HG03280 (cell line): ENCODE measurements at regions not wholly inside any gene's neighbourhood (a gene's known extent, or its start where the extent isn't known, plus 50 kb on each side); places are given as distances from the start of the nearest gene placed in this dataset.
"Not testable (repeated sequence)": the region's sequence is repeated elsewhere in the genome, so short reads cannot be mapped to it uniquely, and the experiment has no call there.

Experiments
- ATAC-seq: cut with Tn5 transposase; IDR thresholded peaks from one replicate; pipeline ENCODE4 v1.9.1; 2021; ENCODE audit warnings: mild to moderate bottlenecking, moderate library complexity; ENCODE audit not compliant: unreplicated experiment

- no peak for ATAC-seq
Observed at GRCh38 chr7:25686493-25686892, 458.2 kb upstream of the NPVF start.

- ATAC-seq = no peak
Observed at GRCh38 chr7:25694211-25694610, 457.8 kb upstream of the NFE2L3 start.

GRCh38 chr7:25694699-25695098, 457.3 kb upstream of the NFE2L3 start:
- ATAC-seq = no peak

- ATAC-seq = no peak
Observed at GRCh38 chr7:25696571-25696970, 455.4 kb upstream of the NFE2L3 start.

- no peak for ATAC-seq
Observed at GRCh38 chr7:25698451-25699113, 453.4 kb upstream of the NFE2L3 start.

GRCh38 chr7:25700141-25700540, 451.9 kb upstream of the NFE2L3 start:
- not testable (repeated sequence) for ATAC-seq

- no peak for ATAC-seq
Observed at GRCh38 chr7:25704413-25704812, 447.6 kb upstream of the NFE2L3 start.

GRCh38 chr7:25706764-25707163, 445.2 kb upstream of the NFE2L3 start:
- no peak for ATAC-seq

- ATAC-seq = no peak
Observed at GRCh38 chr7:25707768-25708620, 444.0 kb upstream of the NFE2L3 start.

- ATAC-seq = no peak
Observed at GRCh38 chr7:25710959-25711358, 441.0 kb upstream of the NFE2L3 start.

- ATAC-seq = no peak
Observed at GRCh38 chr7:25711940-25712339, 440.1 kb upstream of the NFE2L3 start.

- ATAC-seq = no peak
Observed at GRCh38 chr7:25712500-25712899, 439.5 kb upstream of the NFE2L3 start.

GRCh38 chr7:25714013-25714412, 438.0 kb upstream of the NFE2L3 start:
- ATAC-seq = no peak

GRCh38 chr7:25716421-25716820, 435.6 kb upstream of the NFE2L3 start:
- ATAC-seq = no peak

- ATAC-seq = no peak
Observed at GRCh38 chr7:25718596-25718995, 433.4 kb upstream of the NFE2L3 start.

GRCh38 chr7:25719190-25719896, 432.7 kb upstream of the NFE2L3 start:
- ATAC-seq = no peak

- ATAC-seq = no peak
Observed at GRCh38 chr7:25720427-25720826, 431.6 kb upstream of the NFE2L3 start.

- no peak for ATAC-seq
Observed at GRCh38 chr7:25722856-25723255, 429.1 kb upstream of the NFE2L3 start.

GRCh38 chr7:25725451-25725850, 426.5 kb upstream of the NFE2L3 start:
- ATAC-seq = no peak

- ATAC-seq = no peak
Observed at GRCh38 chr7:25726170-25726780, 425.7 kb upstream of the NFE2L3 start.

GRCh38 chr7:25726781-25727311, 425.2 kb upstream of the NFE2L3 start:
- no peak for ATAC-seq
